Nephron progenitor cell (in vitro differentiated cells): ENCODE measurements at regions not wholly inside any gene's neighbourhood (a gene's known extent, or its start where the extent isn't known, plus 50 kb on each side); places are given as distances from the start of the nearest gene placed in this dataset.

Experiments
- DNase-seq: peaks from one replicate; pipeline ENCODE4 v3.0.0; 2021
- H3K27ac Mint-ChIP-seq: 2 replicates; pipeline ENCODE4 v1.8.0; 2021; ENCODE audit warnings: mild to moderate bottlenecking, moderate library complexity, mixed read lengths
- H3K27me3 Mint-ChIP-seq: 2 replicates; pipeline ENCODE4 v1.8.0; 2021; ENCODE audit warnings: mild to moderate bottlenecking, low read depth, mixed read lengths; ENCODE audit not compliant: poor library complexity
- H3K36me3 Mint-ChIP-seq: 2 replicates; pipeline ENCODE4 v1.8.0; 2021; ENCODE audit warnings: low read depth, mixed read lengths
- H3K4me1 Mint-ChIP-seq: 2 replicates; pipeline ENCODE4 v1.8.0; 2021; ENCODE audit warnings: mixed read lengths
- H3K4me3 Mint-ChIP-seq: 2 replicates; pipeline ENCODE4 v1.8.0; 2021; ENCODE audit warnings: mild to moderate bottlenecking, moderate library complexity, mixed read lengths
- H3K9me3 Mint-ChIP-seq: 2 replicates; pipeline ENCODE4 v1.8.0; 2021; ENCODE audit warnings: mild to moderate bottlenecking, moderate library complexity, mixed read lengths
- CTCF ChIP-seq: fragments of 200-600 bp; sonication (generic); IDR thresholded peaks from 2 replicates; pipeline ENCODE4 v1.5.0; 2021; ENCODE audit warnings: antibody characterized with exemption

GRCh38 chrX:125826774-125827451, 339.2 kb downstream of the DCAF12L2 start:
- TF ChIP-seq CTCF = no peak
- Mint-ChIP-seq H3K36me3 (no peaks in the 10 kb centered on the region), H3K4me3 (no peak overlapping the region), H3K4me1 (no peaks in the 10 kb centered on the region), H3K27me3 (no peaks in the 10 kb centered on the region), H3K9me3 (peaks cover 47% of the 10 kb centered on the region), H3K27ac (no peak overlapping the region)
- DNase-seq = no peak

- Mint-ChIP-seq H3K4me3 (no peak overlapping the region), H3K9me3 (peaks cover 11% of the 10 kb centered on the region), H3K4me1 (no peaks in the 10 kb centered on the region), H3K27me3 (no peaks in the 10 kb centered on the region), H3K27ac (no peak overlapping the region), H3K36me3 (no peaks in the 10 kb centered on the region)
- no peak for DNase-seq
- TF ChIP-seq CTCF = no peak
Measured at GRCh38 chrX:125846271-125846670, 319.8 kb downstream of the DCAF12L2 start.

GRCh38 chrX:125850693-125851092, 315.4 kb downstream of the DCAF12L2 start:
- Mint-ChIP-seq H3K27ac (no peak overlapping the region), H3K27me3 (no peaks in the 10 kb centered on the region), H3K4me3 (no peak overlapping the region), H3K9me3 (no peaks in the 10 kb centered on the region), H3K4me1 (no peaks in the 10 kb centered on the region), H3K36me3 (no peaks in the 10 kb centered on the region)
- DNase-seq = no peak
- TF ChIP-seq CTCF = no peak

GRCh38 chrX:125883169-125883568, 282.9 kb downstream of the DCAF12L2 start:
- DNase-seq = no peak
- peaks cover 43% of the 10 kb centered on the region for H3K9me3 Mint-ChIP-seq

GRCh38 chrX:125894947-125895346, 271.1 kb downstream of the DCAF12L2 start:
- Mint-ChIP-seq H3K4me1 (no peaks in the 10 kb centered on the region), H3K9me3 (peaks cover 38% of the 10 kb centered on the region), H3K36me3 (no peaks in the 10 kb centered on the region)

More at GRCh38 chrX:125883169-125883568, 282.9 kb downstream of the DCAF12L2 start:
- Mint-ChIP-seq H3K27me3 (peaks cover 4% of the 10 kb centered on the region), H3K4me1 (no peaks in the 10 kb centered on the region), H3K27ac (no peak overlapping the region), H3K4me3 (no peak overlapping the region), H3K36me3 (no peaks in the 10 kb centered on the region)
- no peak for TF ChIP-seq CTCF

More at GRCh38 chrX:125894947-125895346, 271.1 kb downstream of the DCAF12L2 start:
- Mint-ChIP-seq H3K27ac (no peak overlapping the region), H3K4me3 (no peak overlapping the region), H3K27me3 (peaks cover 4% of the 10 kb centered on the region)
- no peak for DNase-seq
- no peak for TF ChIP-seq CTCF
